ENCODE measurements at regions not wholly inside any gene's neighbourhood (a gene's known extent, or its start where the extent isn't known, plus 50 kb on each side); places are given as distances from the start of the nearest gene placed in this dataset.

DNA sequence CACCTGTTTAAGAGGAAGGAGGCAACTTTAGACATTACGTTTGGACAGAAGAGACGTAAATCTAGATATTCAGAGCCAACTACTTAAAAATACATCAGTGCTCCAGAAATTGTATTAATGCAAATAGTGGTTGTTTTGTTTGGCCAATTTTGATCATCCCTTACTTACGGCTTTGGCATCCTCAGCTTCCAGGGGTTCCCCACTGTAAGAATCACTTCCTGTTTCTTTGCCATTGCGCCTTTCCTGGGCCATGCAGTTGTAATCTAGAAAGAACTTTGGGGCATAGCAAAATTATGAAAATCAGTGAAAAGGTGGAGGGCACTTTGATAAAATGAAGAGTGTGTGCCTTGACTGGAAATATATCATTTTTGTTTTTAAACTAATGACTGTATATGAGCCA lies 537.2 kb upstream of the TLE4 start:
- Histone ChIP-seq H3K36me3 (no peaks in the 10 kb centered on the region), H3K27me3 (no peaks in the 10 kb centered on the region), H3K9me3 (no peaks in the 10 kb centered on the region), H3K4me1 (ENCODE audit: insufficient read depth) (no peaks in the 10 kb centered on the region), H3K27ac (no peak overlapping the region), H3K4me3 (no peak overlapping the region)
- no peak for DNase-seq
- TF ChIP-seq EP300 (IDR thresholded peaks at IDR 0.05) (no peak), POLR2A (IDR thresholded peaks at IDR 0.05) (no peak)
- intact Hi-C loops (cut with DNase I): no loop called here
- WGBS, 3 donors: 89 to 91% (median 90%) methylated on average over 4 of the region's 4 CpGs

GRCh38 chr9:79037338-79037737 lies 534.4 kb upstream of the TLE4 start:
- intact Hi-C loops (cut with DNase I): no loop called here
- Histone ChIP-seq H3K27me3 (no peaks in the 10 kb centered on the region), H3K4me1 (ENCODE audit: insufficient read depth) (no peaks in the 10 kb centered on the region), H3K4me3 (no peak overlapping the region), H3K36me3 (no peaks in the 10 kb centered on the region), H3K27ac (no peak overlapping the region), H3K9me3 (no peaks in the 10 kb centered on the region)
- TF ChIP-seq CTCF (IDR thresholded peaks at IDR 0.05) (no peak), POLR2A (IDR thresholded peaks at IDR 0.05) (no peak), EP300 (IDR thresholded peaks at IDR 0.05) (no peak)
- 87 to 96% (median 95%) methylated on average over 19 of the region's 19 CpGs for WGBS, 3 donors
- DNase-seq: no peak

DNA sequence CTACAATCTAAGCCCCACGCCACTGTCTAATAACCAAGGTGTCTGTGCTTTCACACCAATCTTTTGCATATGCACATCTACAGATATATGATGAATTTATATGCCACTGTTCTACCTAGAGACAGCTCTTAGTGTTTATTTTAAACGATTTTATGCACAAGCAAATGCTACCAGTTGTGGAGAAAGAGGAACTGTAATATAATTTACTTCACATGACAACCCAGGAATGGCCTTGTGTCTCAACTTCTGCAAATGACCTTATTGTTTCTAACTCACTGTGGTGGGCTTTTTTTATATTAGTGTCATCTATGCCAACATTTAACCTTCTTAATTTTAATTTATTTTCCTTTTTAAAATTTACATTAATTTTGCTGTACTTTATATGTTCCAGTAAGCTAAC lies 531.1 kb upstream of the TLE4 start:
- DNase-seq: no peak
- WGBS, 3 donors: 62 to 67% (median 65%) methylated on average over 2 of the region's 2 CpGs
- no peak for TF ChIP-seq CTCF (IDR thresholded peaks at IDR 0.05)
- TF ChIP-seq POLR2A (IDR thresholded peaks at IDR 0.05): no peak
- no peak for TF ChIP-seq EP300 (IDR thresholded peaks at IDR 0.05)

GRCh38 chr9:79041266-79041665 lies 530.5 kb upstream of the TLE4 start:
- DNase-seq: no peak
- Histone ChIP-seq H3K9me3 (no peaks in the 10 kb centered on the region), H3K36me3 (no peaks in the 10 kb centered on the region), H3K27ac (no peak overlapping the region), H3K27me3 (no peaks in the 10 kb centered on the region), H3K4me3 (no peak overlapping the region), H3K4me1 (ENCODE audit: insufficient read depth) (no peaks in the 10 kb centered on the region)
- TF ChIP-seq POLR2A (IDR thresholded peaks at IDR 0.05) (no peak), EP300 (IDR thresholded peaks at IDR 0.05) (no peak), CTCF (IDR thresholded peaks at IDR 0.05) (no peak)
- intact Hi-C loops (cut with DNase I): no loop called here
- WGBS, 3 donors: 50 to 63% (median 53%) methylated on average over 1 of the region's 1 CpG

More for the DNA sequence above, 531.1 kb upstream of the TLE4 start:
- H3K27me3 ChIP-seq: no peaks in the 10 kb centered on the region
- intact Hi-C loops (cut with DNase I): no loop called here
- no peaks in the 10 kb centered on the region for H3K4me1 ChIP-seq (ENCODE audit: insufficient read depth)
- no peak overlapping the region for H3K4me3 ChIP-seq
- no peaks in the 10 kb centered on the region for H3K36me3 ChIP-seq
- no peak overlapping the region for H3K27ac ChIP-seq
- H3K9me3 ChIP-seq: no peaks in the 10 kb centered on the region

- H3K4me3 ChIP-seq: no peak overlapping the region
- TF ChIP-seq POLR2A (IDR thresholded peaks at IDR 0.05) (no peak), EP300 (IDR thresholded peaks at IDR 0.05) (no peak), CTCF (IDR thresholded peaks at IDR 0.05) (no peak)
- no peaks in the 10 kb centered on the region for H3K9me3 ChIP-seq
- WGBS, 3 donors: 65 to 78% (median 77%) methylated on average over 7 of the region's 7 CpGs
- no peaks in the 10 kb centered on the region for H3K27me3 ChIP-seq
- intact Hi-C loops (cut with DNase I): no loop called here
- H3K4me1 ChIP-seq (ENCODE audit: insufficient read depth): no peaks in the 10 kb centered on the region
- H3K36me3 ChIP-seq: no peaks in the 10 kb centered on the region
- no peak overlapping the region for H3K27ac ChIP-seq
- no peak for DNase-seq
Measured at GRCh38 chr9:79043916-79044315, 527.8 kb upstream of the TLE4 start.

Data from ovary (tissue), 7 donors.